ENCODE measurements at regions not wholly inside any gene's neighbourhood (a gene's known extent, or its start where the extent isn't known, plus 50 kb on each side); places are given as distances from the start of the nearest gene placed in this dataset.

DNA sequence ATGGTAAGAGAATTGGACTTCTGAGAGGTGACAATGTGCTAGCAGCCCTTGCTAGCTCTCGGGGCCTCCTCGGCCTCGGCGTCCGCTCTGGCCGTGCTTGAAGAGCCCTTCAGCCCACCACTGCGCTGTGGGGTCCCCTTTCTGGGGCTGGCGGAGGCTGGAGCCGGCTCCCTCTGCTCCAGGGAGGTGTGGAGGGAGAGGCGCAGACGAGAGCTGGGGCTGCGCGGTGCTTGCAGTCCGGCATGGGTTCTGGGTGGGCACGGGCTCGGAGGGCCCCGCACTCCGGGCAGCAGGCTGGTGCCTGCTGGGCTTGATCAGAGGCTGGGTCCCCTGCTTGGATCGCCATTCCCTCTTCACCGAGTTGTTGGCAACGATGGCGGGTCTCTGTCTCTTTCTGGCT, 226.4 kb upstream of the AMIGO2 start:
- TF ChIP-seq, protein P1, sequence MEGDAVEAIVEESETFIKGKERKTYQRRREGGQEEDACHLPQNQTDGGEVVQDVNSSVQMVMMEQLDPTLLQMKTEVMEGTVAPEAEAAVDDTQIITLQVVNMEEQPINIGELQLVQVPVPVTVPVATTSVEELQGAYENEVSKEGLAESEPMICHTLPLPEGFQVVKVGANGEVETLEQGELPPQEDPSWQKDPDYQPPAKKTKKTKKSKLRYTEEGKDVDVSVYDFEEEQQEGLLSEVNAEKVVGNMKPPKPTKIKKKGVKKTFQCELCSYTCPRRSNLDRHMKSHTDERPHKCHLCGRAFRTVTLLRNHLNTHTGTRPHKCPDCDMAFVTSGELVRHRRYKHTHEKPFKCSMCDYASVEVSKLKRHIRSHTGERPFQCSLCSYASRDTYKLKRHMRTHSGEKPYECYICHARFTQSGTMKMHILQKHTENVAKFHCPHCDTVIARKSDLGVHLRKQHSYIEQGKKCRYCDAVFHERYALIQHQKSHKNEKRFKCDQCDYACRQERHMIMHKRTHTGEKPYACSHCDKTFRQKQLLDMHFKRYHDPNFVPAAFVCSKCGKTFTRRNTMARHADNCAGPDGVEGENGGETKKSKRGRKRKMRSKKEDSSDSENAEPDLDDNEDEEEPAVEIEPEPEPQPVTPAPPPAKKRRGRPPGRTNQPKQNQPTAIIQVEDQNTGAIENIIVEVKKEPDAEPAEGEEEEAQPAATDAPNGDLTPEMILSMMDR (IDR thresholded peaks at IDR 0.05; ENCODE audit: poor library complexity) = no peak
- TF ChIP-seq EZH2 (IDR thresholded peaks at IDR 0.05; ENCODE audit: borderline replicate concordance) = no peak
